GM19238 (cell line): ENCODE measurements at regions not wholly inside any gene's neighbourhood (a gene's known extent, or its start where the extent isn't known, plus 50 kb on each side); places are given as distances from the start of the nearest gene placed in this dataset.
"Not testable (repeated sequence)": the region's sequence is repeated elsewhere in the genome, so short reads cannot be mapped to it uniquely, and the experiment has no call there.

Source experiments
- DNase-seq: peaks from one replicate; pipeline ENCODE4 v3.0.0; 2011; ENCODE audit warnings: low spot score; ENCODE audit not compliant: insufficient read length

DNA sequence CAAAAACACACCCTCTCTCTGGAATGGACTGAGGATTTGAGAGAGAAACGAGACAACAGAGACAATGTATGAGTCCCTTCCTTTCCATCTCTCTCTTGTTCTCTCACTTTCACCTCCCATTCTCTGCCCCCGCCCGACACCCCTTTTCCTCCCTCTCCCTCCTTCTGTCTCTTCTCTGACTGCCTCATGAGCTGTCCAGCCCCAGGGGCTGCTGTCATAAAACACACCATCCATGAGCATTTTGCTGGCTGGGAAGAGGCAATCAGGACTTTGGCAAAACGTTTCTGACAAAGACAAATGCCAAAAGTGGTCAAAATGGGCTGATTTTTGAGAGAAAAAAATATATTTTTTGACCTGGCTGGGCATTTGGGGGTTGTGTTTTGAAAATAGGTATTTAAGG lies 377.2 kb downstream of the EN1 start:
- no peak for DNase-seq

DNA sequence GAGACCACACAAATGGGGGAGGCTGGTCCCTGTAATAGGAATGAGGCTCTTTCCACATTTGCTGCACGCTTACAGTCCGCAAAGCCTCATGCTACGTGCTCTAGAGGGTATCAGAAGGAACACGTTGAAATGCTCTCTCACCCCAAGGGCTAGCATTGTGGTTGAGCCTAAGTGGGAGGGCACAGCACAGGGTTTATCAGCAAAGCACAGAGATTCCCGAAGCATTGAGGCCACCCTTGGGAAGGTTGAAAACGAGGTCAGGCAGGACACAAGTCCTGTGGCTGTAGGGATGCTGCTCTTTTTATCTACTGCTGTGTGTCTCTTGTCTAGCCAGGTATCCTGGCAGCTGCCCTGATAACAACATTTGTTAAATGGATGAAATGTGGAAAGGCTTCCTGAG lies 378.3 kb downstream of the EN1 start:
- DNase-seq, result no peak

DNA sequence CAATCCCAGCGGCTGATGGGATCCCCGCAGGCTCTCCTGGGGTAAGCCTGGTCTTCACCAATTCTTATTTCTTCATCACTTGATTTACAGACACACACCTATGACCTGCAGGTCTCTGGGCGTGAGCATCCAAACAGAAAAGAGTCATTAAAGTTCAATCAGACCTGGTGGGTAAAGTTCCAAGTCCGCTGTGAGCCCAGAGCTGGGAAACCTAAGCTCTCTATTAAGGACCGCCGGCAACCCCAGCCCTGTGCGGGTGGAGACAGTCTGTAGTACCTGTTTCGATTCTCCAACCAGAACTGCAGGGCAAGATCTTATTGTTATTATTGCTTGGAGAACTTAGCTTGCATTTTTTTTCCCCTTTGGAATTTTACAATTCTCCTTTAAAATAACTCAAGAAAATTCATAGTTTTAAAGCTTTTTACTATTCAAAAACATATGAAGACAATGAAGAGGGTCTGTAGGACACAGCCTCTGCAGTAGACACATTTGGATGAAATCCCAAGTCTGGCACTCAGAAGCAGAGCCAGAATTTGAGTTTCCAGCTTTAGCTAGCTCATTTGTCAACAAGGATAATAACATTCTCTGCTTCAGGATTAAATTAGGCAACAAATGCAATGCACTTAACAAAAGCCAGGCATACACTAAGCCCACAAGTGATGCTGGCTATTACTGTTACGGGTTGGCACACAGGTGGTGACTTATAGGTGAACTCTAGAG lies 376.4 kb downstream of the INSIG2 start:
- no peak for DNase-seq

DNA sequence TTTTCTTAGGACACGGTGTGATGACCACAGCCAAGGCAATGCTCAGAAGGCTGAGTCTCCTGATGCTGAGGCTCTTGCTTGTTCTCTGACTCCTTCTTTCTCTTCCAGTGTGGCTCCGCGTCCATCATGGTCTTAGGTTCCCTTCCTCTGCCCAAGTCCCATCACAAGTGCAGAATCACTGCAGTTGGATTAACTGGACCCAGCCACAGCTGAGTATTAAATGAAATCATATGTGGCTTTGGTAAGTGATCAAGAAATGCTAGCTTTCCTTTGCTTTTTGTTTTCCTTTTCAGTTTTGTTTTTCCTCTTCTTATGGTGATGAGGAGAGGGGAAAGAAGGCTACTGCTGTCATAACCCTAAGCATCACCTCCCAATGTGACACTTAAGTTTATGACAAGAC lies 375.8 kb downstream of the INSIG2 start:
- DNase-seq, result no peak

DNA sequence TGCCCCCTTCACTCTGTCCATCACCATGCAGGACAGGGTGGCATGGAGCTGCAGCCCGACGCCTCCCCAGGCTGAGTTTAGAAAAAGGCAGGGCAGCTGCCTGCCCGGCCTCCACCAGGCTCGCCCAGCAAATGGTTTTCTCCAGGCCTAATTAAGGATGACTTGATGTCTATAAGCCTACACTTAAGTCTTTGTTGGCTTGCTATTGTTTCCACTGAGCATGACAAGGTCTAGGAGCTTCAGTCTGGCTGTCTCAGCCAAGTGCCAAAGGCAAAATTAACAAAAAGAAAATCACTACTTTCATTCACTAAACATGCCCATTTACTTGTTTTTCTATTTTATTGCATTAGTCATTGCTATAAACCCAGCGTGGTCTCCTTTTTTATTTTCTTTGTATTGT lies 372.2 kb downstream of the INSIG2 start:
- DNase-seq, result no peak

DNA sequence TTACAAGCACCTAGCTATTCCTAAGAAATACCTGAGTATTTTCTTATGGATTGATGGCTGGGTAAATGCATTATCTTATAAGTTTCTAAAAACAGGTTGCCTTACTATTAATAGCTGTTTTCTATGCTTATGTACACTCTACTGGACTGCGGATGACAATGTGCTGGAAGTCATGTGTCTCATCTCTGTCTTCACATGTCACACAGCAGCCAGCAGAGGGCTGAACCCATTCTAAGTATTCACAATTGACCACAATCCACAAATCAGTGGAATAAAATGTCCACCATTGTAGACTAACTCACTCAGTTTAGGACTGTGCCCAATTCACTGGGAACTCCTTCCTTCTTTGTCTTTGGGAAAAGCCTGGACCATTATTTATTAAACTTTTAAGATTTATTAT lies 371.2 kb downstream of the INSIG2 start:
- DNase-seq, result no peak

DNA sequence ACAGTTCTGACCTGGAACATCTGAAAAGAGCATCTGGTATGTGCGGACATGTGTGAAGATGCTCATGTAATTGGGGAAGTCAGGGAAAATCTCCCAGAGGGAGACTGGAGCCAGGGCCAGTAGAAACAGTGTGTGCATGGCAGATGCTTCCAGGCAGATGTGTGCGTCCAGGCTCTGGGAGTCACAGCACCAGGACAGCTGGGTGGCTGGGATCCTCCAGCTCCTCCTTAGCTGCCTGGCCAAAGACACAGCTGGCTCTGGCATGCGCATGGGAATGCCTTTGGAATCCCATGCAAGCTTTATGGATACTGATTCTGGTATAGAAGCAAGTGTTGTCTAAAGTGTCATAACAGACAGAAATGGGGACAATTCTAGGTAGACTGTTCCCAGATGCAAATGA lies 369.7 kb downstream of the INSIG2 start:
- no peak for DNase-seq

DNA sequence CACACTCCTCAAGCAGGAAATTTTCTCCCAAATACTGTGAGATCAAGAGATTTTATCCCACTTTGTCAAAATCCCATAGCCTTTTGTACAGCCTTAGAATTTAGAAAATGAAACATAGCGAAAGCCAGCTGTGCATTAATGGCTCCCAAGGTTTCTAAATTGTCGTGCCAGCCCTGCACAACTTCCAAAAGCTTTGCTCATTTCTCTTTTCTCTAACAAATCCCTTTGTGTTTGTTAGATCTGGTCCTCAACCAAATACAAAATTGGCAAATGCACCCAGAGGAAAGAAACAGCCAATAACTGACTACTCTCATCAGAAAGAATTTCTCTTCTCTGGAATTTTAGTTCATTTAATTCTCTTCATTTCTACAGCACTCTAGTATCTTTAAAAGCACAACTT lies 361.1 kb downstream of the INSIG2 start:
- DNase-seq, result no peak

DNA sequence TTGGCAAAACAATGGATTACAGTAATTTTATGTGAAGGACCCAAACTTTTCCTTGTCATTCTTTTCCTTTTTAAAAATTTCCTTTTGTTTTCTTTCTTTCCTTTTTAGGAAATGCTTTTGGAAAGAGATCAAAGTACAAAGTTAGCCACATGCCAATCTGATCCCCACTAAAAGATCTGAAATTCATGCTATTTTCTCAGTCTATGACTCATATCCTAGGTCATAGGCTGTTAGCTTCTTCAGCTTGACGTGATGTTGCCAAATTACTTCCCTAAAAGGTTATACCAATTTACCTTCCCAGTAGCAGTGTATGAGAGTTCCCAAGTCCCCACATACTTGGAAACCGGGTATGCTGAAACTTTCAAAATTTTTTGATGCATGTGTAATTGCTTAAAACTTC lies 355.3 kb downstream of the INSIG2 start:
- no peak for DNase-seq

DNA sequence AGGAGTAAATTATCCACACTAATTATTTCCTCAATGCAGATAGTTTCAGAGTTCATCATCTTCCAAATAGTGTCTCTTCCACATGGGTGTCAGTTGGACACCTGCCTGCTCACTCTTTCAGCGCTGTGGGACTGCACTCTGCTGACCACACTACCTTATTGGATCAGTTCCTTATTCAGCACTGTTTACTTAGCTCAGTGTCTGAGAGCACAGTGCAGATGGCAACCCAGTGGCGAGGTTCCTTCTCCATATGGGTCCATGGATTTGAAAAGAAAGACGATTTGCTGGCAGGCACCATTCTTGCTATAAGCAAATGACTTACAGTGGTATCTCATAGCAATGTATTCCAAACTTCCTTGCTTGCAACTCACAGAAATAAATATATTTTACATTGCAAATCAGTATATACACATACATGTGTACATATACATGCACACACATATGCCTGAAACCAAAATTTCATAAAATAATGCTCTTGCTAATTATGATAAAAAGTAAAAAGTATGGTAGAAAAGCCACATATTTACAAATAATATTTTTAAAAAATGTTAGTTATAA lies 354.8 kb downstream of the INSIG2 start:
- DNase-seq, result no peak

DNA sequence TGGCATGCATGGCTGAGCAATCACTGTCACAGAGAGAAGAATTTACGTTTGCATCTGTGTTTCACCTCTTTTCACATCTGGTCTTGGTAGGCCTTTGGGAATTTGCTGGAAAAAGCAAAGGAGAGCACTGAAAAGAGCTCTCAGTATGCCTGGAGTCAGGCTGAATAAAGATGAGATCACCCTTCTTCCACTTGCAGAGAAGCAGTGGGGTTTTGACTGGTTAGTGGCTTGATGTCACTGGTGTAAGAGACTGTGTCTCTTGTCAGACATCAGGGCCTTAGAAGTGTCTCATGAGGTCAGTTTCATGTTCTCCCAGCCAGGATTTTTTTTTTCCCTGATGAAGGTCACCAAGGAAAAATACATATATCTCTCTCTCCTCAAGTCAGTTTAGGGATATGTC lies 353.8 kb downstream of the INSIG2 start:
- no peak for DNase-seq

DNA sequence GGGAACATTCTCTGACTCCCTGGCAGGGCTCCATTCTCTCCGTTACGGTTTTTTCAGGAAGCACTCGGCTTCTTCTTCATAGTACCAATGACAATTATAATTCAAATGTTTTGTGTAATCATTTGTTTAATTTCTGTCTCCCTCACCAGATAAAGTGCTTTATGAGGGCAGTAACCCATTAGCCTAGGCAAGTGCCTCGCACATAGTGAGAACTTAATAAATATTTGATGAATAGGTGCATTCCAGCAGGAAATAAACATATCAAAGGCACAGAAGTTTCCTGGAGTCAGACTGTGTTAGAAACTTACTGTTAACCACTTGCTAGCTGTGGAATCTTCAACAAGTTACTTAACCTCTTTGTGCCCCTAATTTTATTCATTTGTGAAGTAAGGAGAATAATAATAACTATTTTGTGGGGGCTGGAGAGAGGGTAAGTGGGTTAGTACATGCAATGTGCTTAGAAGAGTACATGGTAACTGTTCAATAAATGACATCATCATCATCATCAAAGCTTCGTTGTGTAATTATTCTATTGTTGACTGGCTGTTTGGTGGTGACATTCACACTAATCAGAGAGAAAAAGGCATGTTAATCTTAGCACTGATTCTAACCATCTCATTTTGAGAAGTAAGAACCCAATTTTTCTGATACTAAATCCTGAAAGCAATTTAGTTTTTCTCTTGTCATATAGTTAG lies 352.3 kb downstream of the INSIG2 start:
- no peak for DNase-seq

DNA sequence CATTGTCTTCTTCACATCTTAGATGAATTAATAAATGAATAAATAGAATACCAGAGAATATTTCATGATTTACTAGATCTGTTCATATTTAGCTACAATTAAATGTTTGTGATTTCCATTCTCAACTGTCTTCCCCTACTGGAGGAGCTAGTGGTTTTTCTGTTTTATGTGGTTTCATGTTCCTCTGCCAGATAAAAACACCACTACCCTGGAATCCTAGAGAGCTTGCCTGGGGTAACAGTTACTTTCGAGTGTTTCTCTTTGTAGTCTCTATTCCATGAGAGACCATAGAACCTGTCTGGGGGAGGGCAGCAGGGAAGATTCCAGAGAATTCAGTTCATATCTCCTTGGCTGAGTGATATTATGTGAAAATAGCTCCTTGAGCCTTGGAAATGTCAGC lies 349.2 kb downstream of the INSIG2 start:
- DNase-seq, result no peak

DNA sequence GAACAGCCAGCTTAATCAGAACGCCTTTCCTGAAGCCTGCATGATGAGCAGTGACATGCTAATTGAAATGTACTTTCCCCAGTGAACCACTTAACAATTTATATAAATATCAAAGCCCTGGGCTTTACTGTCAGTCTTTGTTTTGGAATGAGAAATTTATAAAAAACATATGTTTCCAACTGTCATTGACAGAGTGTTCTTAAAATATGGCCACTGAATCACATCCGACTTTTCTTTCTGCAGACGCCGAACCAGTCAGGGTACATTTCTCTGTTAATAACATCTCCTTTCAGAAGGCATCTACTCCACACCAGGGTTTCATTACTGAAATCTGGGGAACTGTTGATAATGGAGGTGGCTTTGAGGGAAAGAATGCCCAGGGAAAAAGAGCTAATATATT lies 343.7 kb downstream of the INSIG2 start:
- DNase-seq, result no peak

DNA sequence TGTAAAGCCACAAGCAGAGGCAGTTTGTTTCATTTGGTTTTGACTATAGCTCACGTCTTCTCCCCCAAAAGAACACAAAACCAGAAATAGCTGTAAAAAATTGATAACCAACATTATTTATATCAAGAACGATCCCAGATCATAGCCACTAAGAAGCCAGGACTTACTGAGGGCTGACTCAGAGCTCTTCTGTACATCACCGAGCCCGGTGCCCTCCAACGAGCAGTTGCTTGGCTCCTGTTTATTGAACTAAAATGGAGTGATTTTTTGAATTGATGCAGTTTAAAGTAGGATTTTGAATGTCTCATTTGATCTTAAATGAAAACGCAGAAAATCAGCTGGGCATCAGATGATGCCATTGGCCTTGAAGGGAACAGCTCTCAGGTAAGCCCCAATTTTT lies 343.3 kb downstream of the INSIG2 start:
- no peak for DNase-seq

DNA sequence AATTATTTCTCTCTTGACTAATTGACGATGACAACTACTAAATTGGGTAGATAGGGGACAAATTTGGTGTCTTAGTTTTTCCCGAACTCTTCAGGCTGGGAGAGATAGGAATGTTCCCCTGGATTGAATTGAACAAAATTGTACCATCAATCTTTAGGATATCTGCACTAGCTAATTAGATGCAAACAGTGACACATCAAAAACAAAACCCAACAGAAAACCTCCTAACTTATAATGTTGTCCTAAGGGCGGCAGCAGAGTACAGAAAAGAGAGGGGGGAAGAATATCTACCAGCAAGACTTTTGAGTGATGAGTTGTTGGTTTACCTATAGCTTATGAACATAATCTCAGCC lies 342.9 kb downstream of the INSIG2 start:
- DNase-seq, result no peak

DNA sequence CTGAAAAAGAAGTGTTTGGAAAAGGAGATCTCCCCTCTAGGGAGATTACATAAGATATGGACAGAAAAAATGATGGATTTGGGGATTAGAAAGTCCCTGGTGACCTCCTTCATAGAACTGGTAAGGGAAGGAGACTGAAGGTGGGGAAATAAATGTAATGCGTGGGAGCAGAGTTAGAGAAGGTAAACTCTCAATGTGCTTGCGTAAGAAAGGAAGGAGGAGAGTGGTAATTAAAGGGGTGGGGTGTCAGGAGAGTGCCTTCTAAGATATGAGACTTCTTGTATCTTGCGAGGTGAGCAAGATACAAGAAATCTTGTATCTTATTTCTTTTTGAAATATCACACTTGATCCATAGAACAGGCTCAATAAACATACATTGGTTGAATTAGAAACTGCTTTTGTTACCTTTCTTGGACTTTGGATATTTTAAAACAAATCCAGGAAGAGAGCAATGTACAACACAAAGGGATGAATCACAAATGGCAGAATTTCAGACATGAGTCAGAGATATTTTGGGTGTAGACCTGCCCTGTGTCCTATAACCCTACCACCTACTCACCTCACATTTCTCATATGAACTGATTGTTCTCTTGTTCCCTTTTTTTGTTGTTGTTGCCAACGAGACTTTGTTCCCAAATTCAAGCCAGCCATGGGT lies 342.4 kb downstream of the INSIG2 start:
- no peak for DNase-seq

DNA sequence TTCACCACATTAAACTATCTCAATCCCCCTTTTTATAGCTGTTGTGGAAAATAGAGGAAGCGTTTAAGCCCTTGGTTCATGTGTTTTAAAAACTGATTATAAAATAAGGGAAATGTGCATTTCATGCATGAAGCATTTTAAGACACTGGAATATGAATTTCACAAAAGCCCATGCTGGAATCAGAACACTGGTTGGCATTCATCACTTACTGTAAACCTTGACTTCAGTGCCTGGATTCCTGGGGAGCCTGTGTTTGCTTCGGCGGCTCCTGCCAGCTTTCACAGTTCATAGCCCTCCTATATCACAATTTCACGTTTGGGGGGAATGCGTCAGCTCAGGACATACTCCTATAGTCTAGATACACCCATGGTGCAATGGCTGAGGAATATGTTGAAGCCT lies 336.9 kb downstream of the INSIG2 start:
- no peak for DNase-seq

DNA sequence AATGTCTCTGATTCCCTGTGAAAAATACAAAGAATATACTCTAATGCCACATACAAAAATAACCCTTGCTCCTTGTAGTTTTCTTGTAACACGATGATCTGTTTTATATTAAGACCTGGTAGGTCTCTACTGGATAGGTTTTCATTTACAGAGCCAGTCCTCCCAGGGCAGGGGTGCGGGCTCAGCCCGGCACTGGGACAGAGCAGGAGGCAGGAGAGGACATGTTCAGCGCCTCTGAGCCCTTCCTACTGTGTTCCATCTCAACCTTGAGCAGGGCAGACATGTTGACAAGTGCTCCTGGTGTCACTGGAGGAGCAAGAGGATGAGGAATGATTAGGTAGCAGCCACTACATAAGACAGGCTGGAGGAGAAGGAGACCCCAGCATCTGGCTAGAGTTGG lies 335.5 kb downstream of the INSIG2 start:
- no peak for DNase-seq

DNA sequence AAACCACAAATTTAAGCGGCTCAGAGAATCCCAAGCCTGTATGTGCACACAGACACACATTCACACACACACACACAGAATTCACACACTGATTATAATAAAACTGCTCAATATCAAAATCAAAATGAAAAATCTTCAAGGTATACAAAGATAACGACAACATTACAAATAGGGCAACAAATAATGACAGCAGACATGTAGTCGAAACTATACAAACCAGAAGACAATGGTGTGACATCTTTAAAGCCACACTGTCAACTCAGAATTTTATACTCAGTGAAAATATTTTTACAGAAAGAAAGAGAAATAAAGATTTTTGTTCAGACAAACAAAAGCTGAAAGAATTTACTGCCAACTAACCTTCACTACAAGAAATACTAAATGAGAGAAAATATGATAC lies 333.4 kb downstream of the INSIG2 start:
- no peak for DNase-seq

DNA sequence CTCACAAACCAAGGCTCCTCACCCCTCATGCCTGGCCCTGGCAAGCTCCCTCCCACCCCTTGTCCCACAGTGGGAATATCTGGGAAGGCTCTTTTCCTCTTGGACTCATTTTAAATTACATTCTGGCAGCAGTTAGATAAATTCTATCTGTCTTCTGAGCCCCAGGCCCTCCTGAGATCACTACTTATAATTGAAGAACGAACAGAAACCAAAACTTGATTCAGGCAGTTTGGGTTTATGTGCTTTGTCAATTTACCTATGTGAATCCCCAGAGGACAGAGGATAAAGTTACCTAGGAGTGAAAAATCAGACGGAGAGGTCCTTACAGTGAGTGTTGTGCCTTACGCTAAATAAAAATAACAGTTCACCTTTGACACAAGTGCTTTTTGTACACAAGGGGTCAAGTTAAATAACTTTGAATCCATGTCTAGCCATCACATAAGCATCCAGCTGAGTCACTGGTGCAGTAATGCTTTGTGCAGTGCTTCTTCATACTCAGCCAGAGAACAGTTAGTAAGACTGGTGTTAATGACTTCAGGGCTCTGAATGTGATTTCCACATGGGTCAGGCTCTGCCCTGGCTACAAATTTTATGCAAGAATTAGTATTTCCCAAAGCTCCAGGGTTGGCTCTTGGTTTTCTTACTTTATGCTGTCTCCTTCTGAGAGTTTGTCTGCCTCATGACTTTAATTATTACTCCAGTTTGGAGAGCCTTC lies 329.3 kb downstream of the INSIG2 start:
- DNase-seq, result no peak

DNA sequence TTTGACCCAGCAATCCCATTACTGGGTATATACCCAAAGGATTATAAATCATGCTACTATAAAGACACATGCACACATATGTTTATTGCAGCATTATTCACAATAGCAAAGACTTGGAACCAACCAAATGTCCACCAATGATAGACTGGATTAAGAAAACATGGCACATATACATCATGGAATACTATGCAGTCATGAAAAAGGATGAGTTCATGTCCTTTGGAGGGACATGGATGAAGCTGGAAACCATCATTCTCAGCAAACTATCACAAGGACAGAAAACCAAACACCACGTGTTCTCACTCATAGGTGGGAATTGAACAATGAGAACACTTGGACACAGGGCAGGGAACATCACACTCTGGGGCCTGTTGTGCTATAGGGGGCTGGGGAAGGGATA lies 326.9 kb downstream of the INSIG2 start:
- not testable (repeated sequence) for DNase-seq
